ENCODE measurements at regions not wholly inside any gene's neighbourhood (a gene's known extent, or its start where the extent isn't known, plus 50 kb on each side); places are given as distances from the start of the nearest gene placed in this dataset.
A peak's percentile ranks its signal among the peaks of the same experiment; 100 is the strongest.

DNA sequence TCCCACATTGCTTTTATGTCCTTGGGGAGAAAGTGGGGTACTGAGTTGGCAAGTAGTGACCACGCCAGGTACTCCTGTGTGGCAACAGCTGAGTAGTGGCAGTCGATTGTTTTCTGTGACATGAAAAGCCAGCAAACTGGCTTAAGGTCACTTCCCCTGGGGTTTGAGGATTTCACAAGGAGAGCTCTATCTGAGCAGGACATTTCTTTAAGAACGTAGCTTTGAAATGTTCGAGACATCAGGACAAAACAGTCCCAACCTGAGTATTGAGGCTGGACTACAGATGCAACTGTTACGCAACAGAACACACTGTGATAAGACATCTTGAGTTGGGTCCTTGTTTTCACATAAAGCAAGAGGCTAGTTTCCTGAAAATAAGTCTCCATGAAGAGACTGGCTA, 146.7 kb upstream of the KLF14 start:
- DNase-seq (ENCODE audit: low spot score): no peak

DNA sequence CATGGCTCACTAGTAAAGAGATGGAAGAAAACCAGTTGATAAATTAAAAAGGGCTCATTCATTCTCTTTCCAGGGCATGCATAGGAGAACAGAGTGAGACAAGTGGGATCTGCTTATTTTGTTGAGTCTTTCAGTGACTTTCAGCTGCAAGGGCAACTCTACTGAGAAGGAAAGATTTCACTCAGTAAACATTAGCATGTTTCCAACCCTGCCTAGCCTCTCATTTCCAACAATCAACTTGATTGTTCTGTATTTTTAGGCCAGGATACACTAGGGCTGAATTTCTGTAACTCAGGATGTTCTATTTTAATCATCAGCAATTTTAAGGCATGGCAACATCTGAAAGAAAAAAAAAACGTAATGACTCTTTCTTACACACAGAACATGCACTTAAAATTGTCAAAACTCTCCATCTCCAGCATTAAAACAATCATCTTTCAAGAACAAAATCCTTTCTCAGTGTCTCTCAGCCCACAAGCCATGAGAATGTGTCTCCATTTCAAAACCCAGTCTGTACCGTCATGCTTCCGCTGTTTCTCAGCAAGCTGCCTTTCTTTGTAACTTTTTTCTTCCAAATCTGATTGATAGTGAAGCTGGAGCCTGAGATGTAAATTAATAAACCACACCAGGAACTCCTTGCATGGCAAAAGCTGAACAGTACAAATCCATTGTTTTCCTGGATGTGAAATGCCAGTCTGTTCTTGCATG, 147.2 kb upstream of the KLF14 start:
- no peak for DNase-seq (ENCODE audit: low spot score)

DNA sequence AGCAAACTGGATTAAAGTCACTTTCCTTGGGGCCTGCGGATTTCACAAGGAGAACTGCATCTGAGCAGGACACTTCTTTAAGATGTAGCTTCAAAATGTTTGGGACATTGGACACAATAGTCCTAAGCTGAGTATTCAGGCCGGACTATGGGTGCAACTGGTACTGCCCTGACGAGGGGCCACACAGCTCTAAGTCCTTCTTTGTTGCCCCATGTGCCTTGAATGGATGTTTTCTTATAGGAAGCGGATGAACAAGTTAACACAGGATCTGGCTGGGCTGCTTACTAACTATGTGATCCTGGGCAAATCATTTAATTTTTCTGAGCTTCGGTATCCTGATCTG, 147.8 kb upstream of the KLF14 start:
- no peak for DNase-seq (ENCODE audit: low spot score)

DNA sequence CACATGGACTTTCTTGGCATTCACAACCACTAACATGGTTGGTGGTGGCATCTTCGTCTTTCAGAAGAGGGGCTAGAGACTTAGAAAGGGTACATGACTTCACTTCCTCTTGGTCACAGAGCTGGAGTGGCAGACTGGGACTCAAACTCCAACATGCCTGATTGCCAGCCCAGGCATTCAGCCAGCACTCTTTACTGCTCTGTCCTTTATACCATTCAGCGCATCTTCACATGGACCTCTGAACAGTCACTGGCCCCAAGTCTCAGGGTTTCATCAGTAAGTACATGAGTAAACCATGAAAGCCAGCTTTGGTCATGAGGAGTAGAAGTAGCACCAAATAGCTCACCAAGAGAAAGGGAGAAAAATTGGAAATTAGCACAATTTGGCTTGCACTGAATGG, 148.4 kb upstream of the KLF14 start:
- DNase-seq (ENCODE audit: low spot score): no peak

DNA sequence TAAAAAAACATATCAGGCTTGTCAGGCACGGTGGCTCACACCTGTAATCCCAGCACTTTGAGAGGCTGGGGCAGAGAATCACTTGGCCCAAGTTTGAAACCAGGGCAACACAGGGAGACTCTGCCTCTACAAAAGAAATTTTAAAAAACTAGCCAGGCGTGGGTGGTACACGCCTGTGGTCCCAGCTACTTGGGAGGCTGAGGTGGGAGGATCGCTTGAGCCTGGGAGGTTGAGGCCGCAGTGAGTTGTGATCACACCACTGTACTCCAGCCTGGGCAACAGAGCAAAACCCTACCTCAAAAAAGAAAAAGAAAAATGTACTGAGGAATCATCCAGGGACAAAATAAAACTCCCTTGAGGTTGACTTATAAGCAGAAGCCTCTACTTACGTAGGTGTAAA, 149.9 kb upstream of the KLF14 start:
- DNase-seq (ENCODE audit: low spot score): no peak

DNA sequence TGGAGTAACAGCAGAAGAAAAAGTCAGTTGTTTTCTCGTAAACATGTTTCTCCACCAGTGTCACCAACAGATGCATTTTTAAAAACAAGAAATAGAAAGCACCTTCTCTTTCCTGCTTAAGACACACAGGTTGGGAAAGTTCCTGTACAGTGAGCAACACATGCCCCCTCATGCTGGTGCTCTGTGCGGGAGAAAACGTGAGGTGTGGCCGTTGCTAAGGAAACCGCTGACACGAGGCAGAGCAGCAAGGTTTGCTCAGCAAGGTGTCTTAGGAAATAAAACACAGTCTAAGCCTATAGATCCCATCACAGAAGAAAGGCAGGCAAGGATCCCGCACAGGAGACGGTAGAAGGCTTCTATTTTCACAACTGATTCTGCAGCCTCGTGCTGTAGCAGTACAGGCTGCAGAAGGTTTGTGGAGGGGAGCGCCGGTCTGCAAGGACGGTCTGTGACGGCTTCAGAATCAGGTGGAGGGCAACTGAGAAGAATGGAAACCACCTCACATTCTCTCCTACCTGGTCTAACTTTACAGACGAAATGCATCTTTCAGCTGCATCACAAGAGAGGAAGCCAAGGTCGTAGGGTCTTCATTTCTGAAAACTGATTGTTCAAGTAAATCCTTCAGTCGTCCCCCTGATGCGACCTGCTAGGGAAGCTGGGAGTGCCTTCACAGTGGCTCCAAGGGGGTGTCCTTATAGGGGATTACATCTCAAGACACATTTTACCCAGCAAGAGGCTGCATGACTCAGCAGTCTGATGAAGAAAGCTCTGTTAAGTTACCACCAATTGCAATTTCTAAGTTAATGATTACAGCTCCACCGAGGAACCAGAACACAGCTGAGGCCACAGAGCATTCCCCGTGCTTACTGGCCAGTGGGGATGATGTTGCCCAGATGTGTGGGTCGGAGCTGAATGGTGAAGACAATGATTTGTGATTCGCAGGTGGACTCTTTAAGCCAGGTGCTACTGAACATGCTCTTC, 150.7 kb upstream of the KLF14 start:
- no peak for DNase-seq (ENCODE audit: low spot score)

DNA sequence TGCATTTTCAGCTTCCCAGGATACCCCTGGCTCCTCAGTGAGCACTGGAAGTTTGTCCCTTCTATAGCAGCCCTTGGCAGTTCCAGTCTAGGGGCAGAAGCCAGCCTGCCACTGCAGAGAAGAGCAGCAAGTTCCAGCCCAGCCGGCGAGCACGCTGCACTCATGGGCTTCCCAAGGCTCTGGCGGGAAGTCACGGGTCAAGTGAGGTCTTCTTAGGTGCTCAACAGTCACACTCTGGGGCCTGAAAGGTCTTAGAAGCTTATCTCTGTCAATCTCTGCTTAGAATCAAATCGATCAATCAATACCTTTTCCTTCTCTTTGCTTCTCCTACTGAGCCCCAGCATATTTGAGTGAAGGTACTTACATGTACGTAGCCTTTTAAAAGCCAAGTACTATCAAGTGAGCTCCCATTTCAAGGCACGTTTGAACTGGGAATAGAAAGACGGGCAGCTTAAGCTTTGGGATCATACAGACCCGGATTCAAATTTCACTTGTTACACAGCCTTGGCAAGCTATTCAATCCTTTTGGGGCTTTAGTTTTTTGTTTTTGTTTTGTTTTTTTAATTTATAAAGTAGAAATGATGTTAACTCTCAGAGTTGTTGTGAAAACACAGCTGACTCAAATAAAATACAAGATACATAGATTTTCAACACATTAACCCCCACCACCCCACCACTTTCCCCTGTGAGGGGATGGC, 152.6 kb upstream of the KLF14 start:
- no peak for DNase-seq (ENCODE audit: low spot score)

DNA sequence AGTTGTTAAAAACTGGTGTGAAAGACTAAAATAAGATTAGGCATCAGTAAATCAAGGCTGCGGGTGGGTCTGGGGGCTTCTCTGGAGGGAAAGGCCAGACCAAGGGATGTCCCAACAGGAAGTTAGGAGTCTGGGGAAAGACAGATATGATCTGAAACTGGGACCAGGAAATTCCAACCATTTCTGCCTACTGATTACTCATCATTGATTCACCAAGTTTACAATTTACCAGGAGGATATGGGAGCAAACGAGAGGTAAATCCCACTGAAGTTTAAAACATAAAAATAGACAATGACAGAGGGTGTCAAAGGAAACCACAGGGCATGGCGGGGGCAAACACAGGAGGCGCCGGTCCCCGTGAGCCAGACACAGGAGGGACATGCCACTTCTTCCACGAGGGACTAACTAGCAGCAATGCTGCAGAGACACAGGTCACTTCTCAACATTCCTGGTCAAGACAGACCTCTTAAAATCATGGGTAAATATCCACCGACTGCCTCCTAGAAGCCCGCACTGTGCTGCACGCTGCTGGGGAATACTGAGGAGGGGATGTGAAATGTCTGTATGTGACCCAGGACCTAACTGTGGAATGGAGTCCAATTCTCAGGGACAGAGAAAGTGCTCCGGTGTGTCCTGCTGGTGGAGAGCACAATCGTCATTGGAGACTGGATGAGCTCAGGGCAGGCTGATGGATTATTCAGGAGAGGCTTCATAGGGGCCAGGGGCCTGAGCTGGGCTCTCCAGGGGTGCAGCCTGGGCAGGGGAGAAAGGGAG, 153.4 kb upstream of the KLF14 start:
- peak; percentile 92 for DNase-seq (ENCODE audit: low spot score)

DNA sequence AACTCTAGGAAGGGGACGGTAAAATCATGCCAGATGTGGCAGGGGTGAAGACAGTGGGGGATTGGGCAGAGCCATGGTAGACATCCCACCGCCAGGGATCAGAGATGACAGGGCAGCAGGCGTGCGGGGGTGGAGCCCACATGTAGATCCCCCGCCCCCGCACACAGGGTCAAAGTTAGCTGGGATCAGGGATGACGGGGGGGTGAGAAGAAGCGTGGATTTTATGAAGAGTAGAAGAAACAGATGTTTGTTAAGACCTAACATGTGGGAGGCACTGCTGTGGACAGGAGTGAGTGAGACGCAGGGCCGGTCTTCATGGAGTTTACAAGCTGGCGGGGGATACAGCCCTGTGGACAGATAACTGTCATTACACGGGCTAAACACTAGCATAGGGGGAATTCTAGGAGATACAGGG, 154.0 kb upstream of the KLF14 start:
- DNase-seq (ENCODE audit: low spot score): no peak

DNA sequence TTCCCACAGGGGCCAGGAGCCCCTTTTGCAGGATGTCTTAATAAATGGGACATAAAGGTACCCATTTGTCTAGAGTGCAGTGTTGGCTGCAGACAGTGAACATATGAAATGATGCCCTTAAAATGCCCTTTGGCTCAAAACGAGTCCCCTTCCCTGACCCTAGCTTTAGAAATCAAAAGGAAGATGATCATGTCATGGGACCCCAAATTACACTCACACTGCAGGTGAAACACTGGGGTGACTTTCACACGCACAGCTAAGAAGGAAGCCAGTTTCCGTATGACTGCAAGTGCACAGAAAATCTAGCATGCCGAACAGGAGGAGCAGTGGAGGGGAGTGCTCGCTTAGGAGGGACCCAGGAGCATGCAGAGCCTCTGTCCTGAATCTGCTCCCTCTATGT, 154.5 kb upstream of the KLF14 start:
- no peak for DNase-seq (ENCODE audit: low spot score)

DNA sequence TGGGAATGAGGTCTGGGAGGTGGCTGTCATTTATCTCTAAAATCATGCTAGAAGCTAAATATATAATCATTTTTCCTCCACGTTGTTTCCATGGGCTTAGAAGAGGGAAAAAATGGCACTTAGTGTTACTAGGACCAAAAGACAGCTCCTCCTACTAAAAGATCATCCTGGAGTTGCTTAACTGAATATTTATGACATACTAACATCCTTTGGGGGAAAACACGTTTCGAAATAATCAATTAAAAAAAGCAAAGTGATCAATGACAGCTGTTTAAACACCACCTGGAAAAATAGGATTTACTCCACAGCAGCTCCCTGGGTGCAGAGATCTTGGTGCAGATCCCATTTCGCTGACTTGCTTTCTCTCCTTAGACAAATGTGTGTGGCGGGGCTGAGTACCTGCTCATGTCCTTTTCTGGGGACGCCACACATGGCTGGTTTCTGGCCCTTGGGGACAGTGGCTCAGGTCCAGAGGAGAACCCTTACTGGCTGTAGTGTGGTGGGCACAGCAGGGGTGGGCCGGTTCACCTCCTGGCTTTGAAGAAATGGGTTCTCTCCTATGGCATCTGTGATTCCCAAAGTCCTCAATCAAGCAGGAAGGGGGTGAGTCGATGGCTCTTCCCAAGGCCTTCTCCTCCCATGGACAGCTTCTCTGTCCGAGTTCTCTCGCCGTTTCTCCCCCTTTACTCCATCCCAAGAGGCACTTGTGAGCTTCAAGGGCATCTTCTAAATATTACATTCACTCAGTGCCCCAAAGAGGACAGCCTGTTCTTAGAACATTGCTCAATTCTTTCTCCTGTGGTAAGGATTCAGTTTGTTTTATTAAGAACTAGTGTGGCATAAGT, 156.4 kb upstream of the KLF14 start:
- no peak for DNase-seq (ENCODE audit: low spot score)

DNA sequence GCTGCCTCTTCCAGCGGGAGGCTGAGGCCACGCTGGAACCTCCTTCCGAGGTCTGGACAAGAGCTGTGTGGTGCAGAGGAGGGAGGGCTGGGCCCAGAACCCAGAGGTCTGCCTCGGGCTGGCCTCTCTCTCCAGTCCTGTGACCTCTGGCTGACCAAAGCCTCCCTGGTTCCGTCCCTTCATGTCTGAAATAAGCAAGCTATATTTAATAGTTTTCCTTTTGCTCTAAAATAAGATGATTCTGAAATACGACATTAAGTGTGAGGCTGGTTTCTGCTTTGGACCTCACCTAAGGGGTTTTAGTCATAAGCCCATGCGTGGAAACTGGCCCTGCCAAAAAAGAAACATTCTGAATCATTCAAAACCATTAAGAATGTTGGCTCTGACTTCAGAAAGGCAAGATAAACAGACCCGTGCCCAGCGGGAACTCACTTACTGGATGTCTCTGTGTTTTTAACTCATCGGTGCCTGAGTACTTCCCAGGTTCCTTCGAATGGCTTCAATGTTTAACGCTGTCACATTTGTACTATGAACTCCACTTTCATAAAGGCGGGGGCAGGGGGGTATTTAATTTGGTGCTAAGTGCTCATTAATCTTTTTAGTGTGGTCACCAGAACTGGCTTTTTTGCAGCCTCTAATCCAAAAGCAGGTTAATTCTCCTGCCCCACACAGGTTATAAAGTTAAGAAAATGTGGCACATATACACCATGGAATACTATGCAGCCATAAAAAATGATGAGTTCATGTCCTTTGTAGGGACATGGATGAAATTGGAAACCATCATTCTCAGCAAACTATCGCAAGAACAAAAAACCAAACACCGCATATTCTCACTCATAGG, 157.5 kb upstream of the KLF14 start:
- peak; percentile 90 for DNase-seq (ENCODE audit: low spot score)

DNA sequence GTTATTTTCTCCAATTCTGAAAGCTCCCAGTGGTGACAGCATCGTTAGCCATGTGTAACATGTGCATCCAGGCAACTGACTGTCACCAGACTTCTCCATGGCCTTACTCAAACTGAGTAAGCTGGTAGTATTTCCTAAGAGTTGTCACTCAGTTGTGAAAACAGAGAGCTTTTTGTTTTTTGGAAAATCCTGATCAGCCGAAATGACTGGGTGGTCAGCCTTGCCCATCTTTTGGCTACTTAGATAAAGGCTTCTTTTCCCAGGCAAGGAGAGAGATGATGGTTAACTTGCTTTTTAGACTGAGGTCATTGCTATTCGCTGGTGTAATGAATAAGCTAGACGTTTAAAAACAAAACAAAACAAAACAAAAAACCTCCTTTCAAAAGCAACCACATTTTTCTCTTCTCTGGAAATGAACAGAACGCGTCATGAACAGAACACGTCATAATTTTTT, 159.5 kb upstream of the KLF14 start:
- peak; percentile 39 for DNase-seq (ENCODE audit: low spot score)

DNA sequence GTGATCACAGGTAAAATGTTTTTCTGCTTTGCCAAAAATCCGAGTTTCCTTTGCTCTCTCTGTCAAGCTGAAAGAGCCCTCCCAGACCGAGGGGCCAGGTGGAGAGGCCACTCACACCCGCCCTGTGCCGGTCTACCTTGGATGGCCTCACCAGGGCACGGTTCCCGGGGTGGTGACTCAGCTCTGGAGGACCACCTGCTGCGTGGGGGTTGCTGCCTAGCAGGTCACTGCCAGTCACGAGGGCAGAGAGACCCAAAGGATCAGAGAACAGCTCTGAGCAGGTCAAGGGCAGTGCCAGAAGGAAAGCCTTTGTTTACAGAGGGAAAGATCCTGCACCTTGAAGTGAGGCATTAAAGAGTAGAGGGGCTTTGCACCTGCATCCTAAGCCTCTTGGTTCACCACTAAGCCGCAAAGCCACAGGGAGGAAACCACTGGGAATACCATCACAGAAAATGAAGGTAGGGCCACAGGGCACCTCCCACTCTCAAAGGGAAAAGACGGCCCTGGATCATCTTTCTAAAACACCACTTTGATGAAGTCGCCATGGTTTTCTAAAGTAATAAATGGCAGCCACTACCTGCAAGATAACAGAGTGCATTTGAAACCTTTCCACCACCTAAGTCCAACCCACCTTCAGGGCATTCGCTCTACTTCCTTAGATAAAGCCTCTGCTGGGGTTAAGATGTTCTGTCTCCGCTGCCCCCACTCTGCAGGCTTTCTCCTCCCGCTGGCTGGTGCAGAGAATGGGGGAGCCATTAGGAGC, 160.3 kb upstream of the KLF14 start:
- DNase-seq (ENCODE audit: low spot score): peak; percentile 94

DNA sequence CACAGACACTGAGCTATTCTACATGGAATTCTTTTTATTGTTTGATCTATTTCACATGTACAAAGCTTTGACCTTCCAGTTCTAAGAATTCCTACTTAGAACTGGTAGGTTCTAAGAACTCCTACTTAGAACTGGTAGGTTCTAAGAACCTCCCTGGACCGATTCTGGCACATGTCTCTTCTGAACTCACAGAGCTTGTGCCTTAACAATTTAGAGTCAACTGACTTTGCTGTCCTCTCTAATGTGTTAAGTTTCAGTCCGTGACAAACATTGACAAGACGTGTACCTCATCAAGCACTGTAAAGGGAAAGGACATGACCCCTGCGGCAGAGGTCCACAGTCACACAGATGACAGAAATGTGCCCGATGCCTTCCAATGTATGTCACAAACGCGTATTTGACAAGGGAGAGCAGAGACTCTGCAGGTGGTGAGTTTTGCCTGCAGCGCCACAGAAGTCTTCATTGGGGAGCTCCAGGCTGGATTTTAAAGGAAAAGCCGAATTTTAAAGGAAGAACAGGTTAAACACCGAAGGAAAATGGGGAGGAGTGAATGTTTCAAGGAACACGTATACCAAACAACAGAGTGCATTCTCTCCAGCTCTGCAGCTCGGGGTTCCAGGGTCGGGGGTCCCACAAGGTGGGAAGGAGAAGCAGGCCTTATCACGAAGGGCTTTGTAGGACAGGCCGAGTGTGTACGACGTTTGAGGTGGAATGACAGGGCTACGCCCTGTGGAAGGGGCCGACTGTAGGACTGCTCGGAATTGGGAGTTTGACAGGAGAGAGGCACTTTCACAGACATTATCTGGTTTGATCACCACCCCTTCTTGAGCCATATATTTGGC, 161.1 kb upstream of the KLF14 start:
- no peak for DNase-seq (ENCODE audit: low spot score)

DNA sequence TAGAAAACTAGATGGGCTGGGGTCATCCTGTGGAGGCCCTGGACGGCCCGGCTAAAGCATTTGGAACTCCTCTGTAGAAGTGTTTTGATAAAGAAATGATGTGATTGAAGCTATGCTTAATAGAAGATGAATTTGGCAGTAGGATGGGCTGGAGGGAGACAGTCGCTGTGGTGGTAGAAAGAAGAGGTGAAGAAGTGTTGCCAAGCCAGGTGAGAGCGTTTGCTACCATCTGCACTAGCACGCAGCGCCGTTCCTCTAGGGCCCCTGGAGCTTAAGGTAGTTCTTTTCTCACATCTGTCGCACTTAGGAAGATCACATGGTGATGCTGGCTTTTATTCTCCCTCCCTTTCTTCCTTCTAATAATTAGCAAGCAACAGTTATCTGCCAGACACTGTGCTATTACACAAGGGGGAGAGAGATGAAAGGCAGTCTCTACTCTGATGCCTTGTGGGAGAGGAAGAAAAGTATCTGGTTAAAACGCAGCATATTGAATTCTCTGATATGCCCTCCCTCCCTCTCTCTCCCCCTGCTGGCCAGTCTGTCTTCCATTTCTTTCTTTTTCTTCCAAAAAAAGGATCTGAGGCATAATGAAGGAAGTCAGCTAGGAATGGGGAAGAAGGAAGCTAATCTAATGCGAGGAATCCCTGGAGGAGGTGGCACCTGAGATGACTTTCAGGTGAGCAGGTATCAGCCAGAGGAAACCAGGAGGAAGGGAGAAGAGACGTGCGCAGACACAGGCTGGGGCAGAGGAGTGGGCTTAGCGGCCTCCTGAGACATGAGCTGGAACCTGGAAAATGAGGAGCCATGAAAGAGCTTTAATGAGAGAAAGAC, 162.3 kb upstream of the KLF14 start:
- peak; percentile 44 for DNase-seq (ENCODE audit: low spot score)

DNA sequence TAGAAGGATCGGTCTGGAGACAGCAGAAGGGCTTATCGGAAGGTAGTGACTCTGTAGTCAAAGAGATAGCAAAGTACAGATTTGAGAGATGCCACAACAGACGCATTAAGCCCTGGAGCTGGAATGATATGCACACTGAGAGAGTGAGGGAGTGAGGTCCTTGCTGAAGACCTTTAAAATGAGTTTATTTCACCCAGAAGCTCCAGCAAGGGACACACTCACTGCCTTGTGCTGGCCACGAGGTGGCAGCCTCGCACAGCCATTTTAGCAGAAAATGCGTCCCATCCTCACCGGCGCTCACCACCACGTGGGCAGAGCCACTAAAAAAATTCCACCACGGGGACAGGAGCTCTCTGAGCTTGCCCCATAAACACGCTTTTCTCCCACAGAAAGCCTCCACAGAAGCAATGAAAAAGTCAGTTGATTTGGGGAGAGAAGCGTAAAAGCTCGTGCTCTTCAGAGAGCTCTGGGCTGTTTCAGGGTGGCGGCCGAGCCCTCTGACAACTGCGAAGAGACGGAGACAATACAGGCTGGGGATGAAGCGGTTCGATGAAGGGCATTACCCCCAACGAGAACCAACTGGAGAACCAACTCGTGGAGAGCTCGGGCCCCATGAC, 163.0 kb upstream of the KLF14 start:
- peak; percentile 63 for DNase-seq (ENCODE audit: low spot score)

All from A172 (cell line).